Inferior parietal cortex (tissue), 1 donor: ENCODE measurements at regions not wholly inside any gene's neighbourhood (a gene's known extent, or its start where the extent isn't known, plus 50 kb on each side); places are given as distances from the start of the nearest gene placed in this dataset.

Experiments used
- DNase-seq: peaks from one replicate; pipeline ENCODE4 v3.0.0-alpha.2; 2016; ENCODE audit errors: extremely low spot score

DNA sequence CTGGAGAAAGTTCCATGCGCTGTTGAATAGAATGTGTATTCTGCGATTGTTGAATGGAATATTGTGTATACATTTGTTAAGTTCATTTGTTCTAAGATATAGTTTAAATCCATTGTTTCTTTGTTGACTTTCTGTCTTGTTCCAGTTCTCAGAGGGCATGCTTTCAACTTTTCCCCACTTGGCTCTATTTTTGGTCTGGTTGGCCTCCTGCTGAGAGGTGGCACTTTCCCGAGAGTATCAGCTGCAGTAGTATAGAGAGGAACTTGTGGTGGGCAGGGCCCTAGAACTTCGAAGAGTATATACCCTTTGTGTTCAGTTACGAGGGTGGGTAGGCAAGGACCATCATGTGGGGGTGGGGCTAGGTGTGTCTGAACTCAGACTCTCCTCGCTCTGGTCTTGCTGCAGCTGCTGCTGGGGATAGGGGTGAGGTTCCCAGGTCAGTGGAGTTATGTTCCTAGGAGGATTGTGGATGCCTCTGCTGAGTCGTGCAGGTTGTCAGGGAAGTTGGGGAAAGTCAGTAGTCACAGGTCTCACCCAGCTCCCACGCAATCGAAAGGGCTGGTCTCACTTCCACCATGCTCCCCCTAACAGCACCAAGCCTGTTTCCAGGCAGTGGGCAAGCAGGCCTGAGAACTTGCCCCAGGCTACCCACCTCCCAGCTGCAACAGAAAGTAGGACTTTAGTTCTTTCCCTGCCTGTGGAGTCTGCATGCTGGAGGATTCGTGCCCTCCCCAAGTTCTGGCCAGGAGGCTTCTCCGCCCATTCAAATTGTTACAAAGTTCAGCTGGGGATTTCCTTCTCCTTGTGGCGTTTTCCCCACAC, 118.9 kb upstream of the SSTR4 start:
- no peak for DNase-seq

DNA sequence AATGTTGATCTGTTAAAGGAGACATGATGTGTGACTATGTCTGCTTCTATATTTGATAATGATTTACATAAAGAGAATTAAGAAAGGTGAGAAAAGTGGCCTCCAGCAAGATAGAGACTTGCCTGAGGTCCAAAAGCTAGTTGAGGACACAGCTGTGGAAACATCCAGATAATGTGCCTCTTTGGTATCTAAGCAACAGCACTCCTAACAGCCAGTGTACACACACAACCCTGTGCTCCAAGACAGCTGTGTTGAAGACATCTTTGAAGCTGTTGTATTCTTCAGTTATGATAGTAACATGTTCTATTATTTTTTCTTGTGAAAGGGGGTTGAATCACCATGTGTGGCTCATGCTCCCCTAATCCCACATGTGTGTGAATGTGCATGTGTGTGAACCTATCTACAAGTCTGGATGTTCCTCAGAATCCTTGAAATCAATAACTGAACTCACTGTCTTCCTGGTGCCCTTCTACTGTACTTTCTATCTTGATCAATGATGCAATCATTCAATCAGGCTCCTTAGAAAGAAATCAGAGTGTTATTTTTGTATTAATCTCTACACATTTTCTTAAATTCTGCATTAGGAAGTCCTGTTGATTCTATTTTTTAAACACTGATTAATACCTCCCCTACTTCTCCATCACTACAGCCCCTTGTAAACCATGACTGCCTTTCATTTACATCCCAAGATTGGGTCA, 116.7 kb upstream of the SSTR4 start:
- no peak for DNase-seq

DNA sequence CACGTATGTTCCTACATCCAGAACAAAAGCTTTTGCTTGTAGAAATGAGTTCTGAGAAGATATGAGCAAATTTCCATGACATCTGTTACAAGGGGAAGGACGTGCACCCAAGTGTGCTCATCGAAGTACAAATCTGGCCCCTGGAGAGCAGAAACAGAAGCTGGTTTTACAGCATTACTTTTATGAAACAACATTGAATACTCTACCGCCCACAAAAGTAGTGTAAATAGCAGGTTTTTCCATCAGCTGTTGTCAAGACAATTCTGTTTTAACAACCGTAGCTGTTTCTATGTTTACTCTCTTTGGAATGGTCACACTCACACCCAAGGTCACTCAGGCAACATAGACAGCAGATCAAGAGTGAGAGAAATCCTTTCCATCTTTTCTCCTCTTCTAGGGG, 114.2 kb upstream of the SSTR4 start:
- no peak for DNase-seq

DNA sequence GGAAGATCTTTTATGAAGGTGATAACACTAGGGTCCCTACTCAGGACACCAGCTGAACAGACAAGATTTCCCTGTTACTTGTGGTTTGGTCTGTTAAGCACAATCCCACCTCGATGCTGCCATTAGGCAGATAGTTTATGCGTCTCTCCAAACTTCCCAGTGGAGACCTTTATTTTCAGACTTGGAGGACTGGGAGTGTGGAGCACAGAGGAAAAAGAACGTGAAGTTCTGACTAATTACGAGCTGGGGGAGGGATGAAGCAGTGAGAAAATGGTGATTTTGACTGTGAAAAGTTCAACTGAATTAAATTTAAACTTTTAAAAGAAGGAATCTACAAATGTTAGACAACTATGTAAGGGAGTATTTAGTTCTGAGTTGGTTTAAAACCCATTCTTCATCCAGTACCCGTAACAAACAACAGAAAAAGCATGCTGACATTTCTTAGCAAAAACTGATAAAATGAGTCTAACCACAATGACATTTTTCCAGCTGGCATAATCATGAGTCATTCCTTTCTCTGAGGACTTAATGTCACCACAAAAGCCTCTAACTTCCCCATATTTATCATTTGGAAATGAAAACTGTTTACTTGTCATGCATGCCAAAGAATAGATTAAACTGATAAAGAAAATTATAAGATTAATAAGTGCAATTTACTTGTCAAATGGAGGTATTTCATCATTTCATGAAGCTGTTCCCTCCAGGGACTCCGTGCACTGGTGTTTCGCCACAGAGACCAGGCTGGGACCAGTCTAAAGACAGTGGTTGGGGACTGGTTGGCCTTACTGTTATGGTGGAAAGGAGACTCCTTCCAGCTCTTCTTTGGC, 113.3 kb upstream of the SSTR4 start:
- no peak for DNase-seq

DNA sequence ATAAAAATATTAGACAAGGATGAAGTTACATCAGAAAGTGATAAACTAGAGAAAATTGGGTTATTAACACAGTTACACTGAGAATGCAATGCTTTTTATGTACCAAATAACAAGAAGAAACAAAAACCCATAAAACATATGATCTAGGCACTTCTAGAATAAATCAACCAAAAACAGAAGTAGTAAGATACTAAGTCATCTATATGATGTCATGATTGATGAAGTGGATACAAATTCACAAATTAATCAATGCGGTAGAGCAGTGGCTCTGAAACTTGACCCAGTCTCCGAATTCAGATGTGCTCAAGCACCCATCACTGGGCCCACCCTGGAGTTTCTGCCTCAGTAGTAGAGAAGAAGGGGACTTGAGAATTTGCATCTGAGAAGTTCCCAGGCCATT, 112.1 kb upstream of the SSTR4 start:
- DNase-seq, result no peak

DNA sequence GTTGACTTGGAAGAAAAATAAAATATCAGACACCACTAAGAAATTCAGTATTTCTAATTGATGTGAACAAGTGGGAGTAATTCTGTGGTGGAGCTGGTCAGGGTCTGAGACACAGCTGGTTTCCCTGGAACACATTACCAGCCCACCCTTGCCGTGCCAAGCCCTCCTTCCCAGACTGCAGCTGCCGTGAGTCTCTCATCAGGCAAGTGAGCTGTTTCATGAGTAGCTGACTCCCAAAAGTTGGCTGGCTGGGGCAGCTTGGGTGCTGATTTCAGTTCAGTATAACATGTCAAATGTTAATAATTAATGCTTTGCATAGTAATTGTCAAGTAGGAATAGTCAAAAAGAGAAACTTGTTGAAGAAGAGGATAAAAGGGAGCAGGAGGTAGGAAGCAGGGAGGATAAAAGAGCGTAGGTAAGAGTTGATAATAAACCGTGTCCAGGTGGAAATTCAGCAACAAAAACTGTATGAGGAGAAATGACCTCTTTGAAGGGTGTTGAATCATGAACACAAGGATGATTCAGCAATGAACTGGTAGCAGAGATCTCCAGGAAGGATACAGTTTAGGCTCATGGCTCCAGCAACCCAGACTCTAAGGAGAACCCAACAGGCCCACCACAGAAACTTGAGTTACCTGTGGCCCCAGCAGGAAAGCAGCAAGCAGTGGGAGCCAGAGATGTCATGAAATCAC, 110.9 kb upstream of the SSTR4 start:
- DNase-seq, result no peak

DNA sequence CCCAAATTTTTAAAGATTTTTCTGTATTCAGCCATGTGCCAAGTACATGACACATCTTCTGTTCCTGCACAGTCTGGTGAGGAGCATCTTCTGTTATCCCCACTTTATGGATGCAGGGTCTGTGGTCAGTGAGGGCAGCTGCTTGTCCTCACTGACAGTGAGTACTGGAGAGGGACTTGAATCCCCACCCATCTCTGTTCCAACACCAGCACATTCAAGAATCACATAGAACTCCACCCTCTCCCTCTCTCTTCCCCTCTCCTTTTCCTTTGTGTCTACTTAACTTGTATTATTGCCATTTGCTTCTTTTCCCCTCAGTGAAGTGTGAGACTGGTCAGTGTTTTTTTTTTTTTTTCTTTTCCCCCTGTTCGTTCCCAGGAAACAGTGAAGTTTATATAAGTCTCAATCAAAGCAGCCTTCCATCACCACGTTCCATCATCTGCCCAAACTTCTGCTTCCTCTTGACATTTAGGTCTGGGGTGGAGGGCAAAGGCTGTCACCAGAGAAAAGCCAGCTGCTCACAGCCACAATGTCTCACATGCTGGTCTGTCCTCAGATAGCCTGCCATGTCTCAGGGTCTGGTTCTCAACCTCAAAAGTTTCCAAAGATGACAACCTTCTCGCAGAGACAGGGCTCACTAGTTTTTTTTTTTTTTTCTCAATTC, 110.0 kb upstream of the SSTR4 start:
- no peak for DNase-seq

DNA sequence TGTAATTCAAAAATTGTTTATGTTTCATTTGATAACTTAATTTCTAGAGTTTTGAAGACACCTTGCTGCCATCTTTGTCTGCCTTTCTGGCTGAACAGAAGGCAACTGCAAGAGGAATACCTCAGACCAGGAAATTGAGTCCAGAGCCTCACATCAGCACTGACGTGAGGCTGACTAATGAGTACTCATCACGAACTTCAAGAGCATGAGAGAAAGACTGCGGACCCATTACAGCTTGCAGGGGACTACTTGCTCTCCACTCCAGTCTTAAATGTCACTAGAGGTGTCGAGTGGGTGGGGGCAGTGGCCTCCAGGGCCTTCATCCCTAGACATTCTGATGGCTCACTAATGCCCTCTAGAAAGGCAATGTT, 109.5 kb upstream of the SSTR4 start:
- no peak for DNase-seq

DNA sequence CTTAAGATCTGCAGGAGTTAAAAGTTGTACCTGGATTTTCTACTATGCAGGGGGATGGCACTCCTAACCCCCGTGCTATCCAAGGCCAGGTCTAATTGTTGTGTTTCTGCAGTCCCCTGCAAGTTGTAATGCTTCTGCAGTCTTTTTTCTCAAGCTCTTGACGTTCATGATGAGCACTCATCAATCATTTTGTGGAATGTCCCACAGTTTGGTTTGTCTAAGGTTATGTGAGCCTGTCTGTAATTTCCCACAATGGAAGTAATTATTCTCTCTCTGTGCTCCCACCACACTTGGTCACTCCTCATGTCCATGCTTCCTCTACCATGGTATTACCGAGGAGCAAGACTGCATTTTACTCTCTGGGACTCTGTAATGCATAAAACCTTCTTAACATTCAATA, 107.6 kb upstream of the SSTR4 start:
- no peak for DNase-seq

DNA sequence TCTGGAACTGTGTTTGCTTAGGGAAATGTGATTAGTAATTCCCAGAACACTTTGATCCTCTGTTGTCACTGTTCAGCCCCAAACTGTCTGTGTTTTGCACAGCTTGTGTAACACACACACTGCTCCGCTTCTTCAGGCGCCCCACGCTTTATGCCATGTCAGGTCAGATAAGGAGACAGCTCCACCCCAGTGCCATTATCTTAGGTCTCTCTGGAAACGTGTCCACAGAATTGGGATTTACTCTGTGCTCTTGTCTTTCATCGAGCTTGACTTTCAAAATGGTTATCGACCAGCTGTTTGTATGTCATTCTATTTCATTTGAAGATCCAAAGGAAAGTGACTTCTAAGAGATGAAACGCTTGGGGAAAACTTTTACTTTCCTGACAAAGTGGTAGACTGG, 106.4 kb upstream of the SSTR4 start:
- no peak for DNase-seq

DNA sequence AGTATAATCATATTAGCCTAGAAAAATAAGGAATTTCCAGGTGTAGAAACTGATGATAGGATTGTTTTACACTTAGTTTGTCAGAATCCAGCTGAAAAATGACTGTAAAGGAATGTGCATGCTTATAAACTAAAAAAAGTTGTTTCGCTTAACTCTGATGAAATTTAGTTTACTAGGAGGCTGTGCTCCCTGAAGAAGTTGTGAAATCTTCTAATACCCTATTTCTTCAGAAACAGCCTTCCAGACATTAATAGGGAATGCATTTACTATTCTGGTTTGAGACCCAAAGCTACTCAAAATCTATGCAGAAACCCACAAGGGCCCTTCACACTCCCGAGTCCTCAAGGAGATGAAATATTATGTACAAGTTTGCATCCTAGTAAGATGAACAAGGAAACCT, 105.5 kb upstream of the SSTR4 start:
- no peak for DNase-seq

DNA sequence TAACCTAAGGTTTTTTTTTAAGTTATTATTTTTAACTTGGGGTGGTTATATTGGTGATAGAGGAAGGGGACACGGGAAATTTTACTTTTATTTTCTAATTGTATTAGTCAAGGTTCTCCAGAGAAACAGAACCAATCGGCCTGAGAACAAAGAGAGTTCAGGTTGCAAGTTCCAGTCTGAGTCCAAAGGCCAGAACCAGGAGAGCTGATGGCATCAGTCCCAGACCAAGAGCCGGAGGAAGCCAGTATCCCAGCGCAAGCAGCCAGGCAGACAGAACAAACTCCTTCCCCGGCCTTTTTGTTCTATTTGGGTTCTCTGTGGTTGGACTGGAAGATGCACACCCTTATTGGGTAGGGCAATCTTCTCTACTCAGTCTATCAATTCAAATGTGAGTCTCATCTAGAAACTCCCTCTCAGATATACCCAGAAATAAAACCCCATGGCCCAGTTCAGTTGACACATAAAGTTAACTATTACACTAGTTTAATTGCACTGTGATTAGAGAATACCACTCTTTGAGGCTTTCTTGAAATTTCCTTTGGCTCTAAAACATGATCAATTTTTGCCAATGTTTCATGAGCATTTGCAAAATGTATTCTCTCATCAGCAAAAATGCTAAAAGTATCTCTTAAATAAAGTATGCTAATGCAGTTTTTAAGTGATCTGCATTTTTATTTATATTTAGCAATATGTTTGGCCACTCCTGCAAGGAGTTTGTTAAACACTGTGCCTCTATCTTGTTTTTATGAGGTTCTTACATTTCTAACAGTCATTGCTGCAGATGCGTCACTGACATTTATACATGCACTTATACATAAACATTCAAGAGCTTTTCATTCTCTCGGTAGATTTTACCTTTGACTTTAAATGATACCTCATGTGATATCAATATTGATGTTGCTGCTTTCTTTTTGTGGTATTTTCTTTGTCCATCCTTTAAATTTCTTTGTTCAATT, 103.2 kb upstream of the SSTR4 start:
- no peak for DNase-seq

DNA sequence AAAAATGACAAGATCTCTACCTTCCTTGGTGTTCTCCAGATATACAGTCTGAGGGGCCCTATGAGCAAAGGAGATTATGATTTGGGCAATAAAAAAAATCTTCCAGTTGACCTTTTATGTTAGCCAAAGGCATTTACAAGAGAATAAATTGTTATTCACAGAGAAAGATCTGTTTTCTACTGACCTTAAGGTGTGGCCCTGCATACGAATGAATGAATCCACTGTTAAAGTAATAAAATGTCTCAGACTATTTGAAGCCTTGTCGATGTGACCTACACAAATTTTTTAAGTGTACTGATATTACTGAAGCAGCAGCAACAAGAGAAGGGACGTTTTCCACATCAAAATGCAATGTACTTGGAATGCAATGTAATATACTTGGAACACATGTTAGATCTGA, 95.9 kb upstream of the SSTR4 start:
- DNase-seq, result no peak

DNA sequence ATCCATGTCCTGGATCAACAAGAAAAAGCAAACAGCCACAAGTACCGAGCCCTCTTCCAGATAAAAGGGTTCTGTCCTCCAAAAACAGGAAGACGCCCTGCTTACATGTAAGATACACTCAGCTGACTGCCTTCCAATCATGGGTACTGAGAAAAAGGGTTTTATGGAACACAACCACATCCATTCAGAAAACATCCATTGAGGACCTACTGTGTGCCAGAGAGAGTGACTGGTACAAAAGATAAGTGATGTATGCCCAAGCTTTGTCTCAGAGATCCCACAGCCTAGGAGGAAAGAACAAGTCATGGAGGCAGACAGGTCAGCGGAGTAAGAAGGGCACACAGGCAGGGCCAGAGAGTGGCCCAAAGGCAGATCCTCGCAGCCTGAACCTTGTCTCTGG, 94.8 kb upstream of the SSTR4 start:
- no peak for DNase-seq

DNA sequence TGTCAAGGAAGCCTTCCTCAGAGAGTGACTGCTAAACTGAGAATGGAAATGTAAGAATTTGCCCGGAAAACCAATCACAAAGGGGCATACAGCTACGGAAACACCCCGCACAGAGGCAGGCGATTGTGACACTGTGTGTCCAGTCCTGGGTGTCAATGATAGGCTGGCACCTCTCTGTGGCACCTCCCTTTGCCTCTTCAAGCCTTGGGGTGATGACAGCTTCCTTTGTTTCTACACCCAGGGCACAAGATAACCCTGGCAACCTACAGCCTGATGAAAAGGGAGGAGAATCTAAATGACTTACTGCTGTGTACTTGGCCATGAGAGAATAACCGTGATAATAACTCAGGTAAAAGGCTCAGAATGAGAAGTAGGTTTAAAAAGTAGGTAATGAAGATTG, 93.6 kb upstream of the SSTR4 start:
- no peak for DNase-seq

DNA sequence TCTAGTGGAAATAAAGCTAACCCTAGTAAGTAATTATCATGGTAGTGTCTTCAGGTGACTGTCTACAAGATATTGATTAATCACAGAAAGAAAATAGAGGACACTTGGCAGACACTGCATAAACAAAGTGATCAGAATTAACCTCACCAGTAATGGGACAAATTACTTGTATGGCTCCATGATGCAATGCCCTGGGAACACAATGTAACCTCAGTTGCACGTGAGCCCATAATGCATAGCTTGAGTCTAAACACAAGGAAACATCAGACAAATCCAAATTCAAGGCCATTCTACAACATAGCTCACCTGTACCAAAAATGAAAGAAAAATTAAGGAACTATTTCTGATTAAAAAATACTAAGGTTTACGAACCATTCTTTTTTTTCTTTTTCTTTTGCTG, 92.4 kb upstream of the SSTR4 start:
- DNase-seq, result no peak

DNA sequence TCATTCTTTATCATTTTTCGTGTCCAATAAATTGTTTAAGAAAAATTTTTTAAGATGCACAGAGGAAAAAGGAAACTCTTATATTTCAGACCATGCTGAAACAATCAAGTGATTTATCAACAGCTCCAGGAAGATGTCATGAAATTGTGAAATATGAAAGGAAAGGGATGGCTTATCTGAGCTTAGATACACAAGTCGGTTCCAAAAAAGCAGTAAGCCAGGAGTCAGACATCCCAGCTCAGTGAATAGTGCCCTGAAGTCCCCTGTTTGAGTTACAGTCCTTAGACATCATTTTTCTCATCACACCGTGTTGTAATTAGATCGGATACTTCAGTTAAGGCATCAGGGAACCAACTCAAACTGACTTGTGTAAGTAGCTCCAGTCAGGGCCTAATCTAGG, 91.0 kb upstream of the SSTR4 start:
- DNase-seq, result no peak

DNA sequence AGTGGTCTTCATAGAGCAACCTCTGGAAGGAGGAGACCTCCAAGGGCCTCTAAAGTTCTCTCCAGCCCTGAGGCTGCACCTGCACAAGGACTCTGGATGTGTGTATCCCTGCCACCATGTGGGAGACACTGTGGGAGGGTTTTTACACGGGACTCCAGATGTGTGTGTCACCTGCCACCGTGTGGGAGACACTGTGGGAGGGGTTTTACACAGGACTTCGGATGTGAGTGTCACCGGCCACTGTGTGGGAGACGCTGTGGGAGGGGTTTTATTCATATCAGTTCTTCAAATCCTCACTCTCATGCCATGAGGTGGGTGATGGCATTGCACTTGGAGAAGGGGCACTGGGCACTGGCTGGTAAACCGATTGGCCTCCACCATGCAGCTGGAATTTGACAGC, 90.2 kb upstream of the SSTR4 start:
- DNase-seq, result no peak

DNA sequence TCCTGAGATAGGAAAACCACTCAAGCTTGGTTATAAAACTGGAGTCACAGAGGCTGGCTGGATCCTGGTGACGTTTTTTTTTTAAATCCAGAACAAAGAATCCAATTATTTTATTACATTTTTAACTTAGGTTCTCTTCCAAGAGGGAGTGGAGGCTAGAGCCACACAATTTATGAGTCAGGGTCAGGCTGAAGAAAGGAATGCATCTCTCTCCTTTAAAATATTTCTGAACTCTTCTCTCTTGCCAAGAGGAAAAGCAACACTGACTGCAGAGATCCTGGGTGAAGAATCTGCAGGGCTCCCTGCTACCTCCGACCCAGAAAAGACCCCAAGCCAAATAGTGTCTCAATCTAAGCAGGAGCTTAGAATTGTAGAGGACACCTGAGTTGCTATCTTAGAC, 88.5 kb upstream of the SSTR4 start:
- DNase-seq, result no peak

DNA sequence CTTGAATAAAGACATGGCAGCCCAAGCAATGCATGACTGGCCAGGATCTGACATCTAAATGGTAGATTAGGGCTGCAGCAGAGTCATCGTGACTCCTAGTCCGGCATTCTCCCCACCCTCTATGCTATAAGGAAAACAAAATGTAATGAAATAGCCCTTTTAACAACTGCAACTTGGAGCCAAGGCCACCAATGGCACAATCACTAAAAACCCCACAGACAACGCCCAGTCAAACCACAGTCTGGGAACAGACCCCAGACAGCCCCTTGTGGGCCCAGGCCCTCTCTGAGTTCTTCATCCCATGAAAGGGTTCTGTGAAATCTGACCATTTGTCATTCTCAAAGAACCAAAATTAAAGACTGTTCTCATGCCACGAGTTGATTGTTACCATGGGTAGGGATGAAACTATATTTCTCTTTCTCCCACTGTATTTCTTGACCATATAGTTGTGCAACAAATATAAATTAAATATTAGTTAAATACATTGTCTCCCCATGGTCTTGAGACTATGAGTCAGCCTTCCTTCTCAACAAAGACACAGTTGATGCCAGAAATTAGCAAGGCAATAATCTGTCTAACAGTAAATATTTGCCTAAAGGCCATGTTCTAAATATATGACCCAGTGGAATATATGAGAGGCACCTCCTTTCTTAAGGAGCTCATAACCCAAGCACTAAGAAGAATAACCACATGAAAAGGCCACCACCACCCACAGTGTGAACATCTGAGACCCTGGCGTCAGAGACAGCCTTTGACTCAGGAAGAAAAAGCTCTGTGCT, 85.6 kb upstream of the SSTR4 start:
- DNase-seq, result no peak
